HCT116 (cell line): ENCODE measurements at regions not wholly inside any gene's neighbourhood (a gene's known extent, or its start where the extent isn't known, plus 50 kb on each side); places are given as distances from the start of the nearest gene placed in this dataset.

Source experiments
- ATAC-seq: fragments of 200-7000 bp; cut with Tn5 transposase; 2 replicates; pipeline ENCODE4 v1.9.1; 2020; ENCODE audit warnings: mild to moderate bottlenecking, moderate library complexity
- BruUV-seq: library from RNA; stranded (reverse); fragments of 400-500 nt; replicated peaks from 2 replicates; lab custom pipeline; 2021; lab: Mats Ljungman, UMichigan
- CTCF ChIA-PET: fragments of 300-600 bp; sonication (Branson Sonifier 250); formaldehyde crosslinking; loops from one replicate; lab custom pipeline; 2021; ENCODE audit warnings: antibody characterized with exemption; lab: Charles Lee
- POLR2A ChIA-PET: fragments of 300-600, 350-600 bp; sonication (Branson Sonifier 250); formaldehyde crosslinking; loops from one replicate; lab custom pipeline; 2021; ENCODE audit warnings: antibody characterized with exemption; lab: Charles Lee
- RAD21 ChIA-PET, 2 experiments: fragments of 300-600 bp; sonication (Branson Sonifier 250); formaldehyde crosslinking; loops; one replicate each; lab custom pipeline; 2023; ENCODE audit warnings: low total read pairs in 2 of 2; ENCODE audit not compliant: uncharacterized antibody in 2 of 2, unreplicated experiment in 2 of 2, low non-redundant PET in 1 of 2; lab: Charles Lee
- DNase-seq: peaks from one replicate; pipeline ENCODE4 v3.0.0-alpha.2; 2010; ENCODE audit warnings: low read depth, low spot score
- H2AFZ ChIP-seq: fragments of 200-600 bp; shearing (Covaris generic), sonication (generic); 2 replicates; pipeline ENCODE4 v1.6.1; 2017; ENCODE audit warnings: low read depth, mixed run types, mixed read lengths, antibody characterized with exemption, low read length; ENCODE audit not compliant: poor library complexity, severe bottlenecking
- H3K27ac ChIP-seq: 2 replicates; pipeline ENCODE4 v1.5.1; 2012; ENCODE audit warnings: low read depth, low read length
- H3K27me3 ChIP-seq: fragments of 200-600 bp; sonication (generic); 2 replicates; pipeline ENCODE4 v1.6.1; 2016; ENCODE audit warnings: mixed run types, low read length, mixed read lengths; ENCODE audit not compliant: insufficient read depth
- H3K36me3 ChIP-seq, 2 experiments: fragments of 200-500 bp in 1 of 2; fragments of 200-600 bp in 1 of 2; sonication (Bioruptor generic) in 1 of 2; sonication (generic) in 1 of 2; 2 replicates each; pipeline versions ENCODE4 v1.5.1 to v1.6.1; 2014 to 2016; ENCODE audit warnings: low read length in 2 of 2, inconsistent platforms in 1 of 2, mixed read lengths in 1 of 2, mixed run types in 1 of 2; ENCODE audit not compliant: insufficient read depth in 2 of 2, control insufficient read depth in 1 of 2
- H3K4me1 ChIP-seq, 2 experiments: fragments of 200-600 bp in 1 of 2; sonication (generic) in 1 of 2; 2 replicates each; pipeline versions ENCODE4 v1.5.1 to v1.6.1; 2012 to 2017; ENCODE audit warnings: low read length in 2 of 2, inconsistent platforms in 1 of 2, mild to moderate bottlenecking in 1 of 2, mixed read lengths in 1 of 2, mixed run types in 1 of 2, moderate library complexity in 1 of 2; ENCODE audit not compliant: insufficient read depth in 2 of 2, control insufficient read depth in 1 of 2
- H3K4me2 ChIP-seq: fragments of 200-600 bp; sonication (generic); 2 replicates; pipeline ENCODE4 v1.6.1; 2017; ENCODE audit warnings: mixed run types, low read length, mixed read lengths
- H3K4me3 ChIP-seq, 2 experiments: fragments of 200-600 bp in 1 of 2; sonication (generic) in 1 of 2; replicated peaks in 1 of 2; 2 replicates each; pipeline ENCODE4 v1.5.1; 2011 to 2016; ENCODE audit warnings: low read length in 2 of 2, control low read depth in 1 of 2, low read depth in 1 of 2, mild to moderate bottlenecking in 1 of 2, mixed read lengths in 1 of 2, mixed run types in 1 of 2
- H3K79me2 ChIP-seq: fragments of 200-600 bp; sonication (generic); 2 replicates; pipeline ENCODE4 v1.6.1; 2017; ENCODE audit warnings: mild to moderate bottlenecking, mixed run types, low read length, moderate library complexity, mixed read lengths; ENCODE audit not compliant: insufficient read depth
- H3K9ac ChIP-seq: fragments of 200-600 bp; sonication (generic); 2 replicates; pipeline ENCODE4 v1.6.1; 2016; ENCODE audit warnings: low read length, mixed read lengths
- H3K9me2 ChIP-seq: fragments of 200-600 bp; sonication (generic), shearing (Covaris generic); 2 replicates; pipeline ENCODE4 v1.6.1; 2017; ENCODE audit warnings: mixed run types, mild to moderate bottlenecking, moderate library complexity; ENCODE audit not compliant: insufficient read depth
- H3K9me3 ChIP-seq, 2 experiments: fragments of 200-500 bp in 1 of 2; fragments of 200-600 bp in 1 of 2; sonication (Bioruptor generic) in 1 of 2; sonication (generic) in 1 of 2; 2 replicates each; pipeline ENCODE4 v1.6.1; 2014 to 2017; ENCODE audit warnings: low read length in 2 of 2, mixed read lengths in 2 of 2, inconsistent platforms in 1 of 2, low read depth in 1 of 2, mild to moderate bottlenecking in 1 of 2, mixed run types in 1 of 2, moderate library complexity in 1 of 2; ENCODE audit not compliant: control insufficient read depth in 1 of 2, insufficient read depth in 1 of 2
- H4K20me1 ChIP-seq: fragments of 200-600 bp; sonication (generic), shearing (Covaris generic); 2 replicates; pipeline ENCODE4 v1.6.1; 2017; ENCODE audit warnings: mixed run types, mild to moderate bottlenecking, moderate library complexity; ENCODE audit not compliant: insufficient read depth
- CBX3 ChIP-seq: IDR thresholded peaks from 2 replicates; pipeline ENCODE4 v1.6.1; 2012; ENCODE audit warnings: low read depth
- CEBPB ChIP-seq: IDR thresholded peaks from 2 replicates; pipeline ENCODE4 v1.6.1; 2012; ENCODE audit warnings: low read depth
- CTCF ChIP-seq, 3 experiments: fragments of 200-600 bp in 1 of 3; sonication (generic) in 1 of 3; IDR thresholded peaks in 2 of 3; conservative IDR thresholded peaks in 1 of 3; 2 replicates each; pipeline ENCODE4 v1.5.1; 2012 to 2017; ENCODE audit warnings: low read depth in 2 of 3, low read length in 2 of 3, antibody characterized with exemption in 1 of 3, borderline replicate concordance in 1 of 3, control low read depth in 1 of 3, mild to moderate bottlenecking in 1 of 3, mixed read lengths in 1 of 3, mixed run types in 1 of 3, moderate library complexity in 1 of 3; ENCODE audit not compliant: insufficient read depth in 1 of 3
- EGR1 ChIP-seq: IDR thresholded peaks from 2 replicates; pipeline ENCODE4 v1.6.1; 2012; ENCODE audit warnings: low read depth
- FOSL1 ChIP-seq: IDR thresholded peaks from 2 replicates; pipeline ENCODE4 v1.6.1; 2012; ENCODE audit warnings: low read depth
- JUND ChIP-seq: IDR thresholded peaks from 2 replicates; pipeline ENCODE4 v1.6.1; 2012
- MAX ChIP-seq: IDR thresholded peaks from 2 replicates; pipeline ENCODE4 v1.6.1; 2012
- POLR2A ChIP-seq: IDR thresholded peaks from 2 replicates; pipeline ENCODE4 v1.7.0; 2011; ENCODE audit warnings: borderline replicate concordance; ENCODE audit not compliant: insufficient read depth, insufficient read length; ENCODE audit errors: extremely low read depth
- REST ChIP-seq: IDR thresholded peaks from 2 replicates; pipeline ENCODE4 v1.6.1; 2012; ENCODE audit warnings: low read depth
- SIN3A ChIP-seq: IDR thresholded peaks from 2 replicates; pipeline ENCODE4 v1.6.1; 2012; ENCODE audit warnings: low read depth
- SP1 ChIP-seq: IDR thresholded peaks from 2 replicates; pipeline ENCODE4 v1.6.1; 2012; ENCODE audit warnings: low read depth
- ZBTB33 ChIP-seq: IDR thresholded peaks from 2 replicates; pipeline ENCODE4 v1.6.1; 2011; ENCODE audit warnings: mild to moderate bottlenecking, low read length, moderate library complexity; ENCODE audit not compliant: insufficient replicate concordance; ENCODE audit errors: extremely low read depth
- ZFX ChIP-seq: fragments of 450-650 bp; IDR thresholded peaks from 2 replicates; pipeline ENCODE4 v1.6.1; 2017
- intact Hi-C: fragments of 100-400 bp; cut with micrococcal nuclease; formaldehyde crosslinking; loops from 2 replicates; pipeline ENCODE4 v1.10.0; 2022

GRCh38 chr5:101943784-101944183 lies 352.3 kb downstream of the SLCO4C1 start:
- Histone ChIP-seq H3K79me2 (no peaks in the 10 kb centered on the region), H3K4me3 (no peak overlapping the region), H3K27me3 (no peaks in the 10 kb centered on the region), H3K36me3 (no peaks in the 10 kb centered on the region), H3K27ac (no peak overlapping the region), H3K4me2 (no peak overlapping the region)
- CTCF ChIA-PET = interaction anchor here (1.1 to 1.3 kb wide), 2 partner anchors 209 to 265 kb away, joined by 3 read pairs; no protein-coding TSS in a partner anchor
- TF ChIP-seq REST (no peak), SP1 (no peak), CEBPB (no peak), CTCF (IDR thresholded peaks at IDR 0.05 in 2 of 3, conservative IDR thresholded peaks at IDR 0.05 in 1 of 3; ENCODE audit: borderline replicate concordance in 1 of 3, insufficient read depth in 1 of 3, low read depth in 2 of 3, low read length in 2 of 3) (no peak), MAX (no peak), FOSL1 (no peak), JUND (no peak), SIN3A (no peak), POLR2A (no peak), ZBTB33 (no peak), ZFX (no peak), CBX3 (no peak), EGR1 (no peak)
- TF ChIP-seq, all 23 proteins: peak for 0
- no peaks in the 10 kb centered on the region for H3K9me3 ChIP-seq
- POLR2A ChIA-PET = interaction anchor here (0.9 kb wide), 1 partner anchor 14 kb away, joined by 3 read pairs; no protein-coding TSS in a partner anchor
- intact Hi-C loops = loop anchor here (2.0 to 5.0 kb wide), 3 partner anchors 33 to 279 kb away; no protein-coding TSS in a partner anchor
- H3K9me2 ChIP-seq = no peaks in the 10 kb centered on the region
- no peak overlapping the region for H3K9ac ChIP-seq
- DNase-seq (no peak), ATAC-seq (no peak)
- RAD21 ChIA-PET = no interaction called here
- BruUV-seq = no TSS peak
- no peak overlapping the region for H2AFZ ChIP-seq
- H4K20me1 ChIP-seq = no peaks in the 10 kb centered on the region
- peaks cover 0 to 5% of the 10 kb centered on the region in 2 experiments; a peak in 2 of 4 replicates for H3K4me1 ChIP-seq
